ENCODE measurements at regions not wholly inside any gene's neighbourhood (a gene's known extent, or its start where the extent isn't known, plus 50 kb on each side); places are given as distances from the start of the nearest gene placed in this dataset.

GRCh38 chr7:94338921-94339371, 55.7 kb upstream of the COL1A2 start (continued):
- TF ChIP-seq, protein P1, sequence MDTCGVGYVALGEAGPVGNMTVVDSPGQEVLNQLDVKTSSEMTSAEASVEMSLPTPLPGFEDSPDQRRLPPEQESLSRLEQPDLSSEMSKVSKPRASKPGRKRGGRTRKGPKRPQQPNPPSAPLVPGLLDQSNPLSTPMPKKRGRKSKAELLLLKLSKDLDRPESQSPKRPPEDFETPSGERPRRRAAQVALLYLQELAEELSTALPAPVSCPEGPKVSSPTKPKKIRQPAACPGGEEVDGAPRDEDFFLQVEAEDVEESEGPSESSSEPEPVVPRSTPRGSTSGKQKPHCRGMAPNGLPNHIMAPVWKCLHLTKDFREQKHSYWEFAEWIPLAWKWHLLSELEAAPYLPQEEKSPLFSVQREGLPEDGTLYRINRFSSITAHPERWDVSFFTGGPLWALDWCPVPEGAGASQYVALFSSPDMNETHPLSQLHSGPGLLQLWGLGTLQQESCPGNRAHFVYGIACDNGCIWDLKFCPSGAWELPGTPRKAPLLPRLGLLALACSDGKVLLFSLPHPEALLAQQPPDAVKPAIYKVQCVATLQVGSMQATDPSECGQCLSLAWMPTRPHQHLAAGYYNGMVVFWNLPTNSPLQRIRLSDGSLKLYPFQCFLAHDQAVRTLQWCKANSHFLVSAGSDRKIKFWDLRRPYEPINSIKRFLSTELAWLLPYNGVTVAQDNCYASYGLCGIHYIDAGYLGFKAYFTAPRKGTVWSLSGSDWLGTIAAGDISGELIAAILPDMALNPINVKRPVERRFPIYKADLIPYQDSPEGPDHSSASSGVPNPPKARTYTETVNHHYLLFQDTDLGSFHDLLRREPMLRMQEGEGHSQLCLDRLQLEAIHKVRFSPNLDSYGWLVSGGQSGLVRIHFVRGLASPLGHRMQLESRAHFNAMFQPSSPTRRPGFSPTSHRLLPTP (IDR thresholded peaks at IDR 0.05; ENCODE audit: borderline replicate concordance, extremely low read depth, insufficient read length), result no peak
- TF ChIP-seq GABPB1 (CRISPR knock-in tag; IDR thresholded peaks at IDR 0.05) (no peak), SOX6 (IDR thresholded peaks at IDR 0.05) (peak; percentile 46; the same call in 1 of the 2 replicates), SNRNP70 (optimal IDR thresholded peaks at IDR 0.05; ENCODE audit: low read depth, low read length) (no peak), FOXJ3 (CRISPR knock-in tag; IDR thresholded peaks at IDR 0.05) (no peak), NCOA1 (IDR thresholded peaks at IDR 0.05; ENCODE audit: low read depth) (peak; percentile 28; the same call in 1 of the 2 replicates), ZNF609 (CRISPR knock-in tag; IDR thresholded peaks at IDR 0.05; ENCODE audit: borderline replicate concordance) (no peak), MBD2 (IDR thresholded peaks at IDR 0.05; ENCODE audit: borderline replicate concordance, low read depth) (no peak), SAFB2 (IDR thresholded peaks at IDR 0.05; ENCODE audit: borderline replicate concordance, low read depth, low read length, severe bottlenecking) (no peak), FOXP1 (CRISPR knock-in tag; IDR thresholded peaks at IDR 0.05) (no peak), TARDBP (IDR thresholded peaks at IDR 0.05) (no peak), NCOA6 (IDR thresholded peaks at IDR 0.05) (no peak), ZNF121 (CRISPR knock-in tag; conservative IDR thresholded peaks at IDR 0.05) (no peak), EP300 (IDR thresholded peaks at IDR 0.05; ENCODE audit: low read length) (no peak), TCF3 (CRISPR knock-in tag; IDR thresholded peaks at IDR 0.05) (peak; percentile 11; the same call in 1 of the 2 replicates), TFAM (CRISPR knock-in tag; conservative IDR thresholded peaks at IDR 0.05) (no peak)
- TF ChIP-seq, protein P2, sequence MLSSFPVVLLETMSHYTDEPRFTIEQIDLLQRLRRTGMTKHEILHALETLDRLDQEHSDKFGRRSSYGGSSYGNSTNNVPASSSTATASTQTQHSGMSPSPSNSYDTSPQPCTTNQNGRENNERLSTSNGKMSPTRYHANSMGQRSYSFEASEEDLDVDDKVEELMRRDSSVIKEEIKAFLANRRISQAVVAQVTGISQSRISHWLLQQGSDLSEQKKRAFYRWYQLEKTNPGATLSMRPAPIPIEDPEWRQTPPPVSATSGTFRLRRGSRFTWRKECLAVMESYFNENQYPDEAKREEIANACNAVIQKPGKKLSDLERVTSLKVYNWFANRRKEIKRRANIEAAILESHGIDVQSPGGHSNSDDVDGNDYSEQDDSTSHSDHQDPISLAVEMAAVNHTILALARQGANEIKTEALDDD (IDR thresholded peaks at IDR 0.05), result no peak
- TF ChIP-seq, protein P3, sequence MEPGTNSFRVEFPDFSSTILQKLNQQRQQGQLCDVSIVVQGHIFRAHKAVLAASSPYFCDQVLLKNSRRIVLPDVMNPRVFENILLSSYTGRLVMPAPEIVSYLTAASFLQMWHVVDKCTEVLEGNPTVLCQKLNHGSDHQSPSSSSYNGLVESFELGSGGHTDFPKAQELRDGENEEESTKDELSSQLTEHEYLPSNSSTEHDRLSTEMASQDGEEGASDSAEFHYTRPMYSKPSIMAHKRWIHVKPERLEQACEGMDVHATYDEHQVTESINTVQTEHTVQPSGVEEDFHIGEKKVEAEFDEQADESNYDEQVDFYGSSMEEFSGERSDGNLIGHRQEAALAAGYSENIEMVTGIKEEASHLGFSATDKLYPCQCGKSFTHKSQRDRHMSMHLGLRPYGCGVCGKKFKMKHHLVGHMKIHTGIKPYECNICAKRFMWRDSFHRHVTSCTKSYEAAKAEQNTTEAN (CRISPR knock-in tag; IDR thresholded peaks at IDR 0.05), result no peak
